H9 (cell line): ENCODE measurements at regions not wholly inside any gene's neighbourhood (a gene's known extent, or its start where the extent isn't known, plus 50 kb on each side); places are given as distances from the start of the nearest gene placed in this dataset.
"Not testable (repeated sequence)": the region's sequence is repeated elsewhere in the genome, so short reads cannot be mapped to it uniquely, and the experiment has no call there.

Experiments
- DNase-seq: peaks from one replicate; pipeline ENCODE4 v3.0.0-alpha.2; 2017
- H2AFZ ChIP-seq: one replicate; pipeline ENCODE4 v1.6.1; 2013; ENCODE audit warnings: mild to moderate bottlenecking, low read length, control low read depth, moderate library complexity
- H2AK5ac ChIP-seq: 2 replicates; pipeline ENCODE4 v1.6.1; 2013; ENCODE audit warnings: low read length, control low read depth, mixed read lengths; ENCODE audit not compliant: insufficient read length
- H2BK120ac ChIP-seq: one replicate; pipeline ENCODE4 v1.6.1; 2013; ENCODE audit warnings: low read depth, mild to moderate bottlenecking, low read length, control low read depth, inconsistent platforms; ENCODE audit not compliant: poor library complexity, severe bottlenecking
- H2BK12ac ChIP-seq: 2 replicates; pipeline ENCODE4 v1.6.1; 2013; ENCODE audit warnings: low read length, control low read depth, mixed read lengths, low read depth; ENCODE audit not compliant: insufficient read length
- H2BK15ac ChIP-seq: 2 replicates; pipeline ENCODE4 v1.6.1; 2013; ENCODE audit warnings: low read depth, low read length, control low read depth
- H2BK20ac ChIP-seq: one replicate; pipeline ENCODE4 v1.6.1; 2013; ENCODE audit warnings: low read depth, mild to moderate bottlenecking, low read length, control low read depth, inconsistent platforms; ENCODE audit not compliant: poor library complexity, severe bottlenecking
- H2BK5ac ChIP-seq: 2 replicates; pipeline ENCODE4 v1.6.1; 2013; ENCODE audit warnings: low read length, control low read depth, mixed read lengths; ENCODE audit not compliant: insufficient read length
- H3K14ac ChIP-seq: 2 replicates; pipeline ENCODE4 v1.6.1; 2013; ENCODE audit warnings: low read length, control low read depth; ENCODE audit not compliant: insufficient read depth
- H3K18ac ChIP-seq: 2 replicates; pipeline ENCODE4 v1.6.1; 2013; ENCODE audit warnings: low read depth, mild to moderate bottlenecking, mixed read lengths, low read length, control low read depth; ENCODE audit not compliant: insufficient read length
- H3K23ac ChIP-seq: 2 replicates; pipeline ENCODE4 v1.6.1; 2013; ENCODE audit warnings: low read length, control low read depth, mixed read lengths, low read depth; ENCODE audit not compliant: insufficient read length
- H3K23me2 ChIP-seq: 2 replicates; pipeline ENCODE4 v1.6.1; 2013; ENCODE audit warnings: low read depth, mild to moderate bottlenecking, mixed read lengths, low read length, control low read depth; ENCODE audit not compliant: insufficient read length, poor library complexity, severe bottlenecking
- H3K27ac ChIP-seq: 2 replicates; pipeline ENCODE4 v1.5.1; 2013; ENCODE audit warnings: low read length, control low read depth, mixed read lengths, low read depth; ENCODE audit not compliant: insufficient read length
- H3K27me3 ChIP-seq: 2 replicates; pipeline ENCODE4 v1.6.1; 2013; ENCODE audit warnings: low read length, control low read depth, inconsistent platforms; ENCODE audit not compliant: insufficient read depth
- H3K4ac ChIP-seq: 2 replicates; pipeline ENCODE4 v1.6.1; 2013; ENCODE audit warnings: low read depth, mild to moderate bottlenecking, control low read depth, inconsistent platforms, low read length, moderate library complexity
- H3K4me1 ChIP-seq: 2 replicates; pipeline ENCODE4 v1.6.1; 2013; ENCODE audit warnings: low read length, control low read depth, inconsistent platforms; ENCODE audit not compliant: insufficient read depth
- H3K4me2 ChIP-seq: 2 replicates; pipeline ENCODE4 v1.6.1; 2013; ENCODE audit warnings: low read length, control low read depth, mixed read lengths; ENCODE audit not compliant: insufficient read length, insufficient read depth
- H3K56ac ChIP-seq: 2 replicates; pipeline ENCODE4 v1.6.1; 2013; ENCODE audit warnings: low read depth, mild to moderate bottlenecking, mixed read lengths, low read length, control low read depth; ENCODE audit not compliant: insufficient read length
- H3K79me1 ChIP-seq: 2 replicates; pipeline ENCODE4 v1.6.1; 2013; ENCODE audit warnings: low read depth, mild to moderate bottlenecking, moderate library complexity, low read length, control low read depth, inconsistent platforms; ENCODE audit not compliant: insufficient read depth, poor library complexity, severe bottlenecking
- H3K79me2 ChIP-seq: 2 replicates; pipeline ENCODE4 v1.6.1; 2013; ENCODE audit warnings: low read length, control low read depth, inconsistent platforms; ENCODE audit not compliant: insufficient read depth
- H3K9ac ChIP-seq: 2 replicates; pipeline ENCODE4 v1.6.1; 2013; ENCODE audit warnings: low read length, control low read depth, mixed read lengths; ENCODE audit not compliant: insufficient read length; ENCODE audit errors: extremely low read depth
- H3K9me3 ChIP-seq: one replicate; pipeline ENCODE4 v1.6.1; 2013; ENCODE audit warnings: low read depth, low read length, inconsistent platforms; ENCODE audit not compliant: control insufficient read depth
- H3T11ph ChIP-seq: one replicate; pipeline ENCODE4 v1.6.1; 2013; ENCODE audit warnings: mild to moderate bottlenecking, low read length, control low read depth, inconsistent platforms
- H4K20me1 ChIP-seq: one replicate; pipeline ENCODE4 v1.6.1; 2013; ENCODE audit not compliant: control insufficient read depth, insufficient read length, insufficient read depth
- H4K5ac ChIP-seq: 2 replicates; pipeline ENCODE4 v1.6.1; 2013; ENCODE audit warnings: low read depth, mild to moderate bottlenecking, mixed read lengths, low read length, control low read depth; ENCODE audit not compliant: insufficient read length
- H4K8ac ChIP-seq: replicated peaks from 2 replicates; pipeline ENCODE4 v1.6.1; 2013; ENCODE audit warnings: low read length, control low read depth, mixed read lengths, low read depth; ENCODE audit not compliant: insufficient read length
- H4K91ac ChIP-seq: 2 replicates; pipeline ENCODE4 v1.6.1; 2013; ENCODE audit warnings: low read depth, mild to moderate bottlenecking, moderate library complexity, mixed read lengths, low read length, control low read depth; ENCODE audit not compliant: insufficient read length
- H3K27ac Mint-ChIP-seq, 3 experiments: 2 replicates in 2 of 3; 3 replicates in 1 of 3; pipeline ENCODE4 v1.8.0; 2020 to 2021; ENCODE audit warnings: mixed read lengths in 3 of 3, mild to moderate bottlenecking in 1 of 3, moderate library complexity in 1 of 3
- H3K27me3 Mint-ChIP-seq: 2 replicates; pipeline ENCODE4 v1.8.0; 2021; ENCODE audit warnings: low read depth, mild to moderate bottlenecking, moderate library complexity, mixed read lengths
- H3K36me3 Mint-ChIP-seq, 3 experiments: 2 replicates in 2 of 3; 3 replicates in 1 of 3; pipeline ENCODE4 v1.8.0; 2020 to 2021; ENCODE audit warnings: low read depth in 3 of 3, mixed read lengths in 3 of 3; ENCODE audit not compliant: insufficient read depth in 1 of 3
- H3K4me1 Mint-ChIP-seq, 2 experiments: 2 replicates each; pipeline ENCODE4 v1.8.0; 2020; ENCODE audit warnings: mixed read lengths in 2 of 2
- H3K4me3 Mint-ChIP-seq, 2 experiments: 2 replicates in 1 of 2; 3 replicates in 1 of 2; pipeline ENCODE4 v1.8.0; 2020 to 2021; ENCODE audit warnings: mild to moderate bottlenecking in 2 of 2, mixed read lengths in 2 of 2, moderate library complexity in 1 of 2
- H3K9me3 Mint-ChIP-seq, 2 experiments: 2 replicates in 1 of 2; 3 replicates in 1 of 2; pipeline ENCODE4 v1.8.0; 2020; ENCODE audit warnings: mild to moderate bottlenecking in 2 of 2, mixed read lengths in 2 of 2, moderate library complexity in 1 of 2
- CTCF ChIP-seq: fragments of 200-600 bp; sonication (generic); conservative IDR thresholded peaks from 3 replicates; pipeline ENCODE4 v1.8.0; 2021; ENCODE audit warnings: antibody characterized with exemption, mild to moderate bottlenecking
- WGBS: extraction: QIAGEN DNeasy Blood & Tissue Kit; methylation state at CpG from one replicate; pipeline ENCODE4 v1.1.7; 2013; ENCODE audit warnings: missing lambda C conversion rate, low lambda C conversion rate, mixed read lengths; ENCODE audit not compliant: insufficient read length; ENCODE audit errors: extremely low coverage; 5-methylcytosine and 5-hydroxymethylcytosine counted together

- Histone ChIP-seq H2AK5ac (no peak overlapping the region), H3K27me3 (no peaks in the 10 kb centered on the region), H4K20me1 (peaks cover 2% of the 10 kb centered on the region), H3K9ac (no peak overlapping the region), H3T11ph (no peak overlapping the region), H4K91ac (no peak overlapping the region), H3K23me2 (no peaks in the 10 kb centered on the region), H2AFZ (no peak overlapping the region), H3K4me2 (no peak overlapping the region), H3K79me1 (no peaks in the 10 kb centered on the region), H3K4ac (no peak overlapping the region), H3K27ac (no peak overlapping the region), H4K5ac (no peak overlapping the region), H3K14ac (no peak overlapping the region), H2BK5ac (no peak overlapping the region), H3K9me3 (no peaks in the 10 kb centered on the region), H3K4me1 (0 out of 2 replicates have a peak, but pooled peaks cover 1% of the 10 kb centered on the region), H2BK20ac (no peak overlapping the region), H3K56ac (no peak overlapping the region), H2BK120ac (no peak overlapping the region), H3K79me2 (no peaks in the 10 kb centered on the region), H3K18ac (no peak overlapping the region), H2BK15ac (no peak overlapping the region), H4K8ac (no peak overlapping the region), H2BK12ac (no peak overlapping the region), H3K23ac (no peak overlapping the region)
- Mint-ChIP-seq H3K27ac (no peak overlapping the region), H3K4me3 (no peak overlapping the region), H3K9me3 (peaks cover 0 to 3% of the 10 kb centered on the region in 2 experiments; a peak in 1 of 5 replicates), H3K27me3 (peaks cover 5% of the 10 kb centered on the region), H3K36me3 (no peaks in the 10 kb centered on the region), H3K4me1 (peaks cover 4 to 8% of the 10 kb centered on the region in 2 experiments; a peak in 3 of 4 replicates)
- no peak for TF ChIP-seq CTCF
- no CpG with 5 or more reads among the region's 14 CpGs for WGBS
- DNase-seq = no peak
These were observed 94.3 kb upstream of the YWHAQ start for GRCh38 chr2:9725106-9725505.

- H3K4me1 ChIP-seq, H3K79me2 ChIP-seq, H4K91ac ChIP-seq, H3K9me3 Mint-ChIP-seq, H3K9ac ChIP-seq, H2BK15ac ChIP-seq, H4K5ac ChIP-seq, H3K4me3 Mint-ChIP-seq, H2BK20ac ChIP-seq, H4K20me1 ChIP-seq, H3K56ac ChIP-seq, H3T11ph ChIP-seq, H2AK5ac ChIP-seq, H3K4me2 ChIP-seq, H3K27me3 ChIP-seq, H3K23ac ChIP-seq, H3K27ac ChIP-seq, H3K79me1 ChIP-seq, H3K18ac ChIP-seq, DNase-seq, H2BK12ac ChIP-seq, H3K9me3 ChIP-seq, H3K27me3 Mint-ChIP-seq, H3K23me2 ChIP-seq, H3K4ac ChIP-seq, H3K36me3 Mint-ChIP-seq, H2AFZ ChIP-seq, H3K27ac Mint-ChIP-seq, H2BK5ac ChIP-seq, H3K14ac ChIP-seq, H2BK120ac ChIP-seq, H4K8ac ChIP-seq: not testable (repeated sequence)
- peaks cover 6 to 10% of the 10 kb centered on the region in 2 experiments; a peak in 3 of 4 replicates for H3K4me1 Mint-ChIP-seq
- WGBS = no CpG with 5 or more reads among the region's 3 CpGs
These were observed 95.2 kb upstream of the YWHAQ start for GRCh38 chr2:9726016-9726415.
